ENCODE measurements at regions not wholly inside any gene's neighbourhood (a gene's known extent, or its start where the extent isn't known, plus 50 kb on each side); places are given as distances from the start of the nearest gene placed in this dataset.

DNA sequence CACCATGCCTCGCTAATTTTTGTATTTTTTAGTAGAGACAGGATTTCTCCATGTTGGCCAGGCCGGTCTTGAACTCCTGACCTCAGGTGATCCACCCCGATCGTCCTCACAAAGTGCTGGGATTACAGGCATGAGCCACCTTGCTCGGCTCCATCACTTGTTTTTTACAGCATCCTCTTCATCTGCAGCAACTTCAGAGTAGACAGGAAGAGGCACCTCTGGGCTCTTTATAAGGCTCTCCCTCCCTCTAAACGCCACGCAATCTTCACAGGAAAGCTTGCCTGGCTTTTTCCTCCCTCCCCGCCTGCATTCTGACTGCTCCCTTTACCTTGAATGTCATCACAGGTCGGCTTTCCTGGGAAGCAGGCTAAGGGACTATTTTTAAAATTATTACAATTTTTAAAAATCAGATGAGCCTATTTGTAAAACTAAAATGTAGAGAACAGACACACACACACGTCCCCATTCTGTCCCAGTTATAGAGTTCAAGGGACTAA, 111.5 kb upstream of the LDB2 start:
- TF ChIP-seq, protein P1, sequence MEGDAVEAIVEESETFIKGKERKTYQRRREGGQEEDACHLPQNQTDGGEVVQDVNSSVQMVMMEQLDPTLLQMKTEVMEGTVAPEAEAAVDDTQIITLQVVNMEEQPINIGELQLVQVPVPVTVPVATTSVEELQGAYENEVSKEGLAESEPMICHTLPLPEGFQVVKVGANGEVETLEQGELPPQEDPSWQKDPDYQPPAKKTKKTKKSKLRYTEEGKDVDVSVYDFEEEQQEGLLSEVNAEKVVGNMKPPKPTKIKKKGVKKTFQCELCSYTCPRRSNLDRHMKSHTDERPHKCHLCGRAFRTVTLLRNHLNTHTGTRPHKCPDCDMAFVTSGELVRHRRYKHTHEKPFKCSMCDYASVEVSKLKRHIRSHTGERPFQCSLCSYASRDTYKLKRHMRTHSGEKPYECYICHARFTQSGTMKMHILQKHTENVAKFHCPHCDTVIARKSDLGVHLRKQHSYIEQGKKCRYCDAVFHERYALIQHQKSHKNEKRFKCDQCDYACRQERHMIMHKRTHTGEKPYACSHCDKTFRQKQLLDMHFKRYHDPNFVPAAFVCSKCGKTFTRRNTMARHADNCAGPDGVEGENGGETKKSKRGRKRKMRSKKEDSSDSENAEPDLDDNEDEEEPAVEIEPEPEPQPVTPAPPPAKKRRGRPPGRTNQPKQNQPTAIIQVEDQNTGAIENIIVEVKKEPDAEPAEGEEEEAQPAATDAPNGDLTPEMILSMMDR (IDR thresholded peaks at IDR 0.05), result no peak
- no peak for TF ChIP-seq POLR2A (IDR thresholded peaks at IDR 0.05)
